Activated CD4-positive, alpha-beta T cell treated with anti-CD3 and anti-CD28 coated beads, Interleukin-2, Interleukin-4, amounts not matched to agents 100 ng/mL and 50 ng/mL, durations not matched to agents 16 hours and 8 hours (primary cell): ENCODE measurements at regions not wholly inside any gene's neighbourhood (a gene's known extent, or its start where the extent isn't known, plus 50 kb on each side); places are given as distances from the start of the nearest gene placed in this dataset.

ENCODE experiments used
- DNase-seq: peaks from one replicate; pipeline ENCODE4 v3.0.0-alpha.2; 2020; ENCODE audit warnings: low spot score

- DNase-seq, result no peak
Measured at GRCh38 chr5:6194261-6194875, 184.0 kb downstream of the MED10 start.

GRCh38 chr5:6193310-6193709 is 185.0 kb downstream of the MED10 start:
- DNase-seq, result no peak

DNA sequence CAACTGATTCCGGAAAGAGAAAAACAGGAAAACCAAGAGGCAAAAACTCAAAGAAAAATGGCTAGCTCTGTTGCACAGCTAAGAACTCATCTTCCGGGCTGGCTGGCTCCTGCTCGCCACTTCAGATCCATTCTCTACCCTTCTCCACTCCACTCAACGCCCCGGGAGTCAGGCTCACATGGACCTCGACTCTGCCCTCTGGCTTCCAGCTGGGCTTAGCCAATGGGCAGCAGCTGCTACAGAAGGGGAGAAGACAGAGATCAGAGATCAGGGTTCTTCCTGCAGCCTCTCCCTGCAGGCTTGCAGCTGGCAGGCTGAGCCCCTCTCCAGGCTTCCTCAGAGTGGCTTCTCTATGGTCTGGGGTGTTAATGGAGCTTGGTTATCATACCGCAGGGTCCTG is 187.5 kb downstream of the MED10 start:
- DNase-seq, result no peak

DNA sequence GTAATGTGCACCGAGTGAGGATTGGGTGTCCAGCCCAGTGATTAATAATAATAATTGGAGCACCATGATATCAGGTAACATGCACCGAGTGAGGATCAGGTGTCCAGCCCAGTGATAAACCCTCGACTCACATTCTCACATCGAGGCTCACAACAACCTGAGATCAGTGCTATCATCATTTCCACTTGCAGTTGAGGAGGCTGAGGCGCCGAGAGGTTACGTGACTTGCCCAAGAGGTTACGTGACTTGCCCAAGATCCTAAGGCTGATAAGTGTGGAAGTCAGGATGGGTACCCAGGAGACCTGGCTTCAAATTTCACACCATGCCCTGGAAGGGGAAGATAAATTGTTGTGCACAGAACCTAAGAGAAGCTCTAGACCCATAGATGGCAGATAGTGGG is 189.4 kb downstream of the MED10 start:
- DNase-seq, result no peak

- DNase-seq, result no peak
Measured at GRCh38 chr5:6188344-6188743, 190.0 kb downstream of the MED10 start.

GRCh38 chr5:6187501-6187900 is 190.8 kb downstream of the MED10 start:
- no peak for DNase-seq

GRCh38 chr5:6185574-6185973 is 192.8 kb downstream of the MED10 start:
- no peak for DNase-seq

- no peak for DNase-seq
Measured at GRCh38 chr5:6184481-6184880, 193.9 kb downstream of the MED10 start.

GRCh38 chr5:6183391-6184390 is 194.7 kb downstream of the MED10 start:
- no peak for DNase-seq

DNA sequence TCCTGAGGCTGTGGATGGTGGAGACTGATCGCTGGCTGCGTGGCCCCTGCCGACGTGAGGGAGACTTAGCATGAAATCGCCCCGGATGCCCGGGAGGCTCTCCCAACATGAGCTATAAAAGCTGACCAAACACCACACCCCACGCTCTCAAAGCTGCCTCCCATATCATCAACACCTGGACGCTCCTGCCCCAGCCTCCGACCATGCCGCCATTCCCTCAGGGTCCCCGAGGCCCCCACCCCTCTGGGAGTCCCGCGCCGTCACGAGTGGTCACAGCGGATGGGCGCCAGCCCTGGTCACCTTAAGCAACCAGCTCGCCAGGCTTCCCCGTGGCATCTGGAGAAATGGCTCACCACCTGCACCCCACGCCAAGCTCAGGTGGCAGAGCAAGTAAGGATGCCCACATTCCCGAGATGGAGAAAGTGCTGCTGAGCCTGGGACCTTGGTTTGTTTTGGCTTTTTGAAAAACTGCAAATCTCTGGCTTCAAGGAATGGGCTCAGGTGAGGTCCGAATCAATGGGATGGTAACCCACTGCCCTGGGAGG is 196.0 kb downstream of the MED10 start:
- DNase-seq, result no peak

DNA sequence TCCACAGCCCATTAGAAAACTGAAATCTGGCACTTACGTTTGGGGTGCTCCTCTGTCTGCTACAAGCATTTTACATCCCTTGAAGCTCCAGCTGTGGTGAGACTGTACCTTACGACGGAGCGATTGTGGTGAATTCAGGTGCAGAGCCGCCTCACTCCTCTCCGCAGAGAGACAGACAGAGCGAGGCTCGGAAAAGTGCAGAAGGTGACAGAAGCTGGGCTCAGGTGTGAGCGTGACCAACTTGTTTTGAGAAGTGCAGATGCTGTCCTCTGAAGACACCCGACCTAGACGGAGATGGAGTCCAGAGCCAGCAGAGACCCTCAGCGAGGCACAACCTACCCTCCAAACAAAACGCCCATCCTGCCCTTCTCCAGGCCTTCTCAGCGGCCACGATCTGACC is 196.5 kb downstream of the MED10 start:
- no peak for DNase-seq

DNA sequence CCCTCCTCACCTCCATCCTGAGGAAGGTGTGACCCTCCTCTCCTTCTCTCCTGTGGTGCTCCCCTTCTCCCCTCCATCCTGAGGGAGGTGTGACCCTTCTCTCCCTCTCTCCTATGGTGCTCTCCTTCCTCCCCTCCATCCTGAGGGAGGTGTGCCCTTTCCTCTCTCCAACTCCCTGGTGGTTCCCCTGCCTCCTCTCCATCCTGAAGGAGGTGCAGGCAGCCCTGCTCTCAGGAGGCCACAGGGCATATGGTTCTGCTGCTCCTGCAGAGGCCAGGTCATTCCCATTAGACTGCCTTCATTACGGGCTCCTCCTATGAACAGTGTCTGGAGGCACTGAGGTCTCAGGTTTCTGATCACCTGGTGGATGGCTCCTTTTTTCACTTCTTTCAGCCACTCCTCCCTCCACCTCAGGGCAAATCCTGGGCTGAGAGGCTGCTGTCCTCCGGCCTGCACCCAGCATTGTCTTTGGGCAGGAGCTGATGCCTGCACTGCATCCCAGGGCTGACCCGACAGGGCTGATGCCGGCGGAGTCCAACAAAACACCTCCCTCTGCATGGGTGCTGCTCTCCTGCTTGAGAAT is 197.1 kb downstream of the MED10 start:
- DNase-seq, result no peak

DNA sequence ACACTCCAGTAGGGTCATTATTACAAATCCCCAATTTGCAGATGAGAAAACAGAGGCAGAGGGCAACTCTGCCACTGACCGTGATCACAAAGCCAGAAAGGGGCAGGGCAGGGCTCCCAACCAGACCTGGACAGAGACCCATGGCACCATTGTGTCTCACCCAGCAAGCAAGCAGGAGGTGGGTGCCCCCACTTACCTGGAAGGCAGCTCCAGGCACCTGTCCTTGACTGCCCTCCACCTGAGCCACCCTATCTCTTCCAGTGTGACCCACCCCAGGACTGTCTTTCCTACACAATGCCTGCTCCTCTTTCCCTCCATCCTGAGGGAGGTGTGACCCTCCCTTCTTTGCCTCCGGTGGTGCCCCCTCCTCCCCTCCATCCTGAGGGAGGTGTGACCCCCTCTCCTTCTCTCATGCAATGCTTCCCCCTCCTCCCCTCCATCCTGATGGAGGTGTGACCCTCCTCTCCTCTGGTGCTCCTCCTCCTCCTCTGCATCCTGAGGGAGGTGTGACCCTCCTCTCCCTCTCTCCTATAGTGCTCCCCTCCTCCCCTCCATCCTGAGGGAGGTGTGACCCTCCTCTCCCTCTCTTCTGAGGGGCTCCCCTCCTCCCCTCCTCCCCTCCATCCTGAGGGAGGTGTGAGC is 198.0 kb downstream of the MED10 start:
- no peak for DNase-seq

DNA sequence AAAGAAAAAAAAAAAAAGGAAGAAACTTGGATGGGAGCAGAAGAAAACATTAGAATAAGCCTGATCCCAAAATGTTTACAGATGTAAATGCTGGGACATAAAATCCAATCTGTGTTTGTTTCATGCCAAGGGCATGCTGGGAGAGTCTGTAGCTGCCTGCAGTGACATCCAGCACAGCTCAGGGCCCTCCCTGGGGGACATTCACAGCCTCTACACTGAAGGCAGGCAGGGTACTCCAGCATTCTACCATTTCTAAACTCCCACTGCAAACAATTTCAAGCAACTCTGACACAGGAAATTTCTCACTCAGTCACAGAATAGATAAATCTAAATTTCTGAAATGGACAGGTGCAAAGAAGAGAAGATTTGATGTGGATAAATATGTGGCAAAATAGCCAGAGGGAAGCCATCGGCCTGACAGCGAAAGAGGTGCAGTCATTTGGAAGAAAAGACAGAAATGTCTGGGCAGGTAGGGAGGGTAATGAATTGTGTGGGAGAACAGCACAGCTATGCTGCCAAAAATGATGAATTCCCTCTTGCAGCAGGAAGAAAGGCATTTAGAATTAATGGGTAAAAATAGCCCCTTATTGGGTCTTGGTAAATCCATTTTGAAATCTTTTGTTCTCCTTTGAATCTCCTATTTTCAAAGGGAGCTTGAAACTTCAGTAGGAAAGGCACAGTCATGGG is 199.4 kb downstream of the MED10 start:
- DNase-seq, result no peak

DNA sequence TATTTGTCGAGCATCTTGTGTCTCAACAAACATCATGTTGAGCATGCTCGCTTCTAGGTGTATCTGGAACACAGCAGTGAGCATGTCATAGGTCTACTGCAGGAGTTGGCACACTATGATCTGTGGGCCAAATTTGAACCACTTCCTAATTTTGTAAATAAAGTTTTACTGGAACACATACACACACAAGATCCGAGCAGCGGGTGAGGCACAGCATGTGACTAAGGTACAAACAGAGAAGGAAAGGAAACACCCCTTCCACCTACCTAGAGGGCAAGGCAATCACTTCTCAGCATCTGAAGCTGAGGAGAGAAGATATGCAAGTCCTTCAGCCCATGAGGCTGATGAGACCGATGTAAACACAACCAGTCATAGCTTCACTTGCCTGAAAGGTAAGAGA is 200.4 kb downstream of the MED10 start:
- no peak for DNase-seq

- DNase-seq, result no peak
Measured at GRCh38 chr5:6176102-6176693, 202.1 kb downstream of the MED10 start.

- no peak for DNase-seq
Measured at GRCh38 chr5:6175172-6175854, 203.0 kb downstream of the MED10 start.

DNA sequence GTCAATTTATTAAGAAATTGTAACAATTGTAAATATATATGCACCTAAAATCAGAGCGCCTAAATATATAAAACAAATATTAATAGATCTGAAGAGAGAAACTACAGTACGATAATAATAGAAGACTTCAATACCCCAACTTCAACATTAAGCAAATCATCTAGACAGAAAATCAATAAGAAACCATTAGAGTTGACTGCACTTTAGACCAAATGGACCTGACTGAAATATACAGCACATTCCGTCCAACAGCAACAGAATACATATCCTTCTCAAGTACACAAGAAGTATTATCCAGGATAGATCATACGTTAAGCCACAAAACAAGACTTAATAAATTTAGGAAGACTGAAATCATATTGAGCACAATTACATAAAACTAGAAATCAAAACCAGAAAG is 208.7 kb downstream of the MED10 start:
- no peak for DNase-seq

DNA sequence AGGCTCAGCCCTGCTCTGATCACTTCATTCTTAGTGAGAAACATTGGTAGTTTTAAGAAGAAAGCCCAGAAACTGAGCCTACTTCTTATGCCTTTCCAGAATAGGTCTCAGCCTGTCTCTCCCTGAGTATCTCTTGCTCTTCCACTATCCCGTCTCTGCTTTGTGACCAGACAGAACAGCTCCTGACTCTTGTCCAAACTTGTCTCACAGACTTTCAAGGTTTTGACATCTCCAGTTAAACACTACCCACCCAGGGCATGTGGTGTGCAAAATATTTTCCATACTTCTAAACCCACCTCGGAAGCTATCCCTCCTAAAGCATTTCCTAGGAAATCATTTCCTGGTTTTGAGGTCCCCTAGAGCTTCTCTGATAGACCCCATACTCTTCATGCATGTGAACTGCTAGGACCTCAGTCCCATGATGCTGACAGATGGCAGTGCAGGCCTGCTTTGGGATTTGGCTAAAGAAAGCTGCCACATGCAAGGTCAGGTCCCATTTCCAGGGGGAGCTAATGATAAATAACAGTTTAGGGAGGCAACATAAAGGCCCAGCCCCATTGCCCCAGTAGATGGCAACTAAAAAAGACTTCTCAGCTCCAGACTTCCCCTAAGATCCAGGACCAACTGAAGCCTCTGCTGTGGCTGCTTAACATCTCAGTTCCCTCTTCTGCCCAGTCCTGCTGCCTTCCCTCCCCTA is 211.5 kb downstream of the MED10 start:
- DNase-seq, result no peak

DNA sequence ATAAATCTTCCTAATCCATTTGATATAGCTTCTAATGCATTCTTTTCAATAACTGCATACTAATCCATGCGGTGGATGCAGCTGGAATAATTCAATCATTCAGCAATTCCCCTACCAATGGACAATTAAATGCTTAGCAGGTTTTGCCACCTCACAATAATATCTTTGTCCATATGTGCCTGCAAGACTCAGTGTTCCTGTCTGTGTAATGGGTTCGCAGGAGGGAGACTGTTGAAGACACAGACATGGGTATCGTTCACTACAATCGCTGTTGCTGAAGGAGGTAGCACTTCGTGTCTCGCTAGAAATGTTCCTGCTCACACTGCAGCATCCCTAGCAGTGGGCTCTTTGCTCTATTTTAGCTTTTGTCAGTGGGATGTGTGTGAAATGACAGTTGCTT is 214.4 kb downstream of the MED10 start:
- DNase-seq, result no peak
